ENCODE measurements at regions not wholly inside any gene's neighbourhood (a gene's known extent, or its start where the extent isn't known, plus 50 kb on each side); places are given as distances from the start of the nearest gene placed in this dataset.
A peak's percentile ranks its signal among the peaks of the same experiment; 100 is the strongest.

DNA sequence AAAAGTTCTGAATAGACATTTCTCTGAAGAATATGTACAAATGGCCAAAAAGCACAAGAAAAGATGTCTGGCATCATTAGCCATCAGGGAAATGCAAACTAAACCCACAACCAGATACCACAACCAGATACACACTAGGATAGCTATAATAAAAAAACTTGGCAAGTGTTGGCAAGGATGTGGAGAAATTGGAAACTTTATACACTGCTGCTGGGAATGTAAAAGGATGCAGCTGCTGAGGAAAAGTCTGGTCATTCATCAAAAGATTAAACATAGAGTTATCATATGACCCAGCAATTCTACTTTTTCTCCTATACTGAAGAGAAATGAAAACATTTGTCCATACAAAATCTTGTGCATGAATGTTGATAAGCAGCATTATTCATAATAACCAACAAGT lies 92.3 kb downstream of the UCHL1 start:
- Histone ChIP-seq H3K4me1 (ENCODE audit: insufficient read depth, low read length) (peaks cover 22% of the 10 kb centered on the region), H3F3A (ENCODE audit: low read length, unreplicated experiment) (no peaks in the 10 kb centered on the region), H3K4me2 (ENCODE audit: low read length) (no peak overlapping the region), H3K9me3 (ENCODE audit: low read length) (no peaks in the 10 kb centered on the region), H3K9me2 (replicated peaks; ENCODE audit: low read length) (no peaks in the 10 kb centered on the region), H3K4me3 (ENCODE audit: low read length) (no peak overlapping the region), H3K27me3 (ENCODE audit: low read length) (no peaks in the 10 kb centered on the region), H3K9ac (ENCODE audit: low read length) (no peak overlapping the region), H3K79me2 (ENCODE audit: low read length) (no peaks in the 10 kb centered on the region), H3K27ac (ENCODE audit: low read length) (no peak overlapping the region), H2AFZ (ENCODE audit: low read length) (no peak overlapping the region), H3K36me3 (ENCODE audit: low read depth, low read length) (no peaks in the 10 kb centered on the region), H4K20me1 (ENCODE audit: low read length) (no peaks in the 10 kb centered on the region)
- TF ChIP-seq, protein P1, sequence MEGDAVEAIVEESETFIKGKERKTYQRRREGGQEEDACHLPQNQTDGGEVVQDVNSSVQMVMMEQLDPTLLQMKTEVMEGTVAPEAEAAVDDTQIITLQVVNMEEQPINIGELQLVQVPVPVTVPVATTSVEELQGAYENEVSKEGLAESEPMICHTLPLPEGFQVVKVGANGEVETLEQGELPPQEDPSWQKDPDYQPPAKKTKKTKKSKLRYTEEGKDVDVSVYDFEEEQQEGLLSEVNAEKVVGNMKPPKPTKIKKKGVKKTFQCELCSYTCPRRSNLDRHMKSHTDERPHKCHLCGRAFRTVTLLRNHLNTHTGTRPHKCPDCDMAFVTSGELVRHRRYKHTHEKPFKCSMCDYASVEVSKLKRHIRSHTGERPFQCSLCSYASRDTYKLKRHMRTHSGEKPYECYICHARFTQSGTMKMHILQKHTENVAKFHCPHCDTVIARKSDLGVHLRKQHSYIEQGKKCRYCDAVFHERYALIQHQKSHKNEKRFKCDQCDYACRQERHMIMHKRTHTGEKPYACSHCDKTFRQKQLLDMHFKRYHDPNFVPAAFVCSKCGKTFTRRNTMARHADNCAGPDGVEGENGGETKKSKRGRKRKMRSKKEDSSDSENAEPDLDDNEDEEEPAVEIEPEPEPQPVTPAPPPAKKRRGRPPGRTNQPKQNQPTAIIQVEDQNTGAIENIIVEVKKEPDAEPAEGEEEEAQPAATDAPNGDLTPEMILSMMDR (conservative IDR thresholded peaks at IDR 0.05; ENCODE audit: low read depth, low read length) = no peak
- no peak for TF ChIP-seq EZH2phosphoT487 (IDR thresholded peaks at IDR 0.05; ENCODE audit: borderline replicate concordance, low read length)
- TF ChIP-seq EZH2 (IDR thresholded peaks at IDR 0.05; ENCODE audit: low read length, unreplicated experiment) = no peak
- POLR2A ChIA-PET (ENCODE audit: unreplicated experiment) = no interaction called here
- BruUV-seq (replicated peaks) = no TSS peak
- peak; percentile 22 for DNase-seq
- no peak for ATAC-seq
- CTCF ChIA-PET = no interaction called here
- intact Hi-C loops (cut with micrococcal nuclease) = no loop called here

DNA sequence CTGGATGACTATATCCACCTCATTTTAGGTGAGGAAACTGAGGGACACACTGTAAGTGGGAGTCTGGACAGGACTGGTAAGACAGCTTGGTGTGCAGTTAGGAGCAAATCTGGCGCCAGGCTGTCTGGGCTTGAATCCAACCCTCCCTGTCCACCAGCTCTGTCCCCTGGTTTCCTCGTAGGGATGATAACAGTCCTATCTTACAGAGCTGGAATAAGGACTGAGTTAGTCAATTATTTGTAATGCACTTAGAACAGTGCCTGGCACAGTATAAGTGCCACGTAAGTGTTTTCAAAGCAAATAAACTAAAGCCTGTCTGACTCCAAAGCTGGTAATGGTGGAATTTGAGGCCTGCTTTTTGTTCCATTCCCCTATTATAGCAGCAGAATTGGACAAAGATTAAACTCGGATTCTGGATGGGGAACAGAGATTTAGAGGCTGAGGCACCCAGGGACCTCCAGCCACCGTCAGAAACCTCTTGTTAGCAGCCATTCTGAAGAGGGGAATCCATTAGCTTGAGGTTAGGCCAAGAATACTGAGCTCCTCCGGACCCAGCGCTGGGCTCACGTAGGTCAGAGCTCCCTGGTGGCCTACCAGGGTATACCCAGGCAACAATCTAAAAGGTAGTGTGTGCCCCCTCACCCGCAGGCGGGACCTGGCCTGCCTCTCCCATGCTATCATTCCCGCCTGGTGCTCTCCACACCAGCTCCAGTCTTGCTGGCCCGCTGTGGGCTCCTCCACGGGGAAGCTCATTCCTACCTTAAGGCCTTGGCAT lies 102.1 kb downstream of the UCHL1 start:
- ATAC-seq = no peak
- H3K4me2 ChIP-seq (ENCODE audit: low read length) = no peak overlapping the region
- no peak overlapping the region for H3K4me3 ChIP-seq (ENCODE audit: low read length)

More for the DNA sequence above, 102.1 kb downstream of the UCHL1 start:
- H3K9me2 ChIP-seq (replicated peaks; ENCODE audit: low read length) = no peaks in the 10 kb centered on the region
- CTCF ChIA-PET = interaction anchor here (1.0 kb wide), 1 partner anchor 78 kb away, joined by 3 read pairs; no protein-coding TSS in a partner anchor
- H3K27ac ChIP-seq (ENCODE audit: low read length) = no peak overlapping the region
- no peaks in the 10 kb centered on the region for H3K36me3 ChIP-seq (ENCODE audit: low read depth, low read length)
- peaks cover 28% of the 10 kb centered on the region for H3K79me2 ChIP-seq (ENCODE audit: low read length)
- H3K4me1 ChIP-seq (ENCODE audit: insufficient read depth, low read length) = peaks cover 22% of the 10 kb centered on the region
- no peaks in the 10 kb centered on the region for H3F3A ChIP-seq (ENCODE audit: low read length, unreplicated experiment)
- POLR2A ChIA-PET (ENCODE audit: unreplicated experiment) = interaction anchor here (0.6 kb wide), 1 partner anchor 625 kb away, joined by 14 read pairs; no protein-coding TSS in a partner anchor
- no peak overlapping the region for H2AFZ ChIP-seq (ENCODE audit: low read length)
- H3K9me3 ChIP-seq (ENCODE audit: low read length) = no peaks in the 10 kb centered on the region
- no TSS peak for BruUV-seq (replicated peaks)
- TF ChIP-seq EZH2 (IDR thresholded peaks at IDR 0.05; ENCODE audit: low read length, unreplicated experiment) = no peak
- TF ChIP-seq, protein P1 (conservative IDR thresholded peaks at IDR 0.05; ENCODE audit: low read depth, low read length) = 0 out of 2 replicates have a peak, but pooled peaks have one; percentile 18
- no peak overlapping the region for H3K9ac ChIP-seq (ENCODE audit: low read length)
- no peak for DNase-seq
- H4K20me1 ChIP-seq (ENCODE audit: low read length) = no peaks in the 10 kb centered on the region
- H3K27me3 ChIP-seq (ENCODE audit: low read length) = no peaks in the 10 kb centered on the region
- intact Hi-C loops (cut with micrococcal nuclease) = no loop called here

Measured in PC-3 (cell line).